ENCODE measurements at regions not wholly inside any gene's neighbourhood (a gene's known extent, or its start where the extent isn't known, plus 50 kb on each side); places are given as distances from the start of the nearest gene placed in this dataset.

DNA sequence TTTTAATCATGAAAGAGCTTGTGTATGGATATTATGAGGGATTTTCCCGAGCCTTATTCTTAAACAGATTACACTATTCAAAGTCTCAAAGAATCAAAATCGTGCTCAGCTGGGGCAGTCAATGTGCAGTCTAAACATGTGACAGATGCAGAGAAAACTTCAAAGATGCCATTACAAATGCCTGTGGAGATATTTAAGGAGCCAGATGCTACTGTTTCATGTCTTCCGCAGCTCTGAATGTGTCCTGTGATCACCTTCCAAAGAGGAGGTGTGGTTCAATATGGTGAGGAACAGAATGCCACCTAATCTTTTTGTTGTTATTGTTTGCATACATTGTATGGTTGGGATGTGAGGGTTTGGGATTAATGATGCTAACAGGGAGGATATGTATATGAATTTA is 593.3 kb upstream of the ARRDC3 start (continued):
- TF ChIP-seq, protein P1, sequence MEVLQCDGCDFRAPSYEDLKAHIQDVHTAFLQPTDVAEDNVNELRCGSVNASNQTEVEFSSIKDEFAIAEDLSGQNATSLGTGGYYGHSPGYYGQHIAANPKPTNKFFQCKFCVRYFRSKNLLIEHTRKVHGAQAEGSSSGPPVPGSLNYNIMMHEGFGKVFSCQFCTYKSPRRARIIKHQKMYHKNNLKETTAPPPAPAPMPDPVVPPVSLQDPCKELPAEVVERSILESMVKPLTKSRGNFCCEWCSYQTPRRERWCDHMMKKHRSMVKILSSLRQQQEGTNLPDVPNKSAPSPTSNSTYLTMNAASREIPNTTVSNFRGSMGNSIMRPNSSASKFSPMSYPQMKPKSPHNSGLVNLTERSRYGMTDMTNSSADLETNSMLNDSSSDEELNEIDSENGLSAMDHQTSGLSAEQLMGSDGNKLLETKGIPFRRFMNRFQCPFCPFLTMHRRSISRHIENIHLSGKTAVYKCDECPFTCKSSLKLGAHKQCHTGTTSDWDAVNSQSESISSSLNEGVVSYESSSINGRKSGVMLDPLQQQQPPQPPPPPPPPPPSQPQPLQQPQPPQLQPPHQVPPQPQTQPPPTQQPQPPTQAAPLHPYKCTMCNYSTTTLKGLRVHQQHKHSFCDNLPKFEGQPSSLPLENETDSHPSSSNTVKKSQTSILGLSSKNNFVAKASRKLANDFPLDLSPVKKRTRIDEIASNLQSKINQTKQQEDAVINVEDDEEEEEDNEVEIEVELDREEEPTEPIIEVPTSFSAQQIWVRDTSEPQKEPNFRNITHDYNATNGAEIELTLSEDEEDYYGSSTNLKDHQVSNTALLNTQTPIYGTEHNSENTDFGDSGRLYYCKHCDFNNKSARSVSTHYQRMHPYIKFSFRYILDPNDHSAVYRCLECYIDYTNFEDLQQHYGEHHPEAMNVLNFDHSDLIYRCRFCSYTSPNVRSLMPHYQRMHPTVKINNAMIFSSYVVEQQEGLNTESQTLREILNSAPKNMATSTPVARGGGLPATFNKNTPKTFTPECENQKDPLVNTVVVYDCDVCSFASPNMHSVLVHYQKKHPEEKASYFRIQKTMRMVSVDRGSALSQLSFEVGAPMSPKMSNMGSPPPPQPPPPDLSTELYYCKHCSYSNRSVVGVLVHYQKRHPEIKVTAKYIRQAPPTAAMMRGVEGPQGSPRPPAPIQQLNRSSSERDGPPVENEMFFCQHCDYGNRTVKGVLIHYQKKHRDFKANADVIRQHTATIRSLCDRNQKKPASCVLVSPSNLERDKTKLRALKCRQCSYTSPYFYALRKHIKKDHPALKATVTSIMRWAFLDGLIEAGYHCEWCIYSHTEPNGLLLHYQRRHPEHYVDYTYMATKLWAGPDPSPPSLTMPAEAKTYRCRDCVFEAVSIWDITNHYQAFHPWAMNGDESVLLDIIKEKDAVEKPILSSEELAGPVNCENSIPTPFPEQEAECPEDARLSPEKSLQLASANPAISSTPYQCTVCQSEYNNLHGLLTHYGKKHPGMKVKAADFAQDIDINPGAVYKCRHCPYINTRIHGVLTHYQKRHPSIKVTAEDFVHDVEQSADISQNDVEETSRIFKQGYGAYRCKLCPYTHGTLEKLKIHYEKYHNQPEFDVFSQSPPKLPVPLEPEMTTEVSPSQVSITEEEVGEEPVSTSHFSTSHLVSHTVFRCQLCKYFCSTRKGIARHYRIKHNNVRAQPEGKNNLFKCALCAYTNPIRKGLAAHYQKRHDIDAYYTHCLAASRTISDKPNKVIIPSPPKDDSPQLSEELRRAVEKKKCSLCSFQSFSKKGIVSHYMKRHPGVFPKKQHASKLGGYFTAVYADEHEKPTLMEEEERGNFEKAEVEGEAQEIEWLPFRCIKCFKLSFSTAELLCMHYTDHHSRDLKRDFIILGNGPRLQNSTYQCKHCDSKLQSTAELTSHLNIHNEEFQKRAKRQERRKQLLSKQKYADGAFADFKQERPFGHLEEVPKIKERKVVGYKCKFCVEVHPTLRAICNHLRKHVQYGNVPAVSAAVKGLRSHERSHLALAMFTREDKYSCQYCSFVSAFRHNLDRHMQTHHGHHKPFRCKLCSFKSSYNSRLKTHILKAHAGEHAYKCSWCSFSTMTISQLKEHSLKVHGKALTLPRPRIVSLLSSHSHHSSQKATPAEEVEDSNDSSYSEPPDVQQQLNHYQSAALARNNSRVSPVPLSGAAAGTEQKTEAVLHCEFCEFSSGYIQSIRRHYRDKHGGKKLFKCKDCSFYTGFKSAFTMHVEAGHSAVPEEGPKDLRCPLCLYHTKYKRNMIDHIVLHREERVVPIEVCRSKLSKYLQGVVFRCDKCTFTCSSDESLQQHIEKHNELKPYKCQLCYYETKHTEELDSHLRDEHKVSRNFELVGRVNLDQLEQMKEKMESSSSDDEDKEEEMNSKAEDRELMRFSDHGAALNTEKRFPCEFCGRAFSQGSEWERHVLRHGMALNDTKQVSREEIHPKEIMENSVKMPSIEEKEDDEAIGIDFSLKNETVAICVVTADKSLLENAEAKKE (CRISPR knock-in tag; IDR thresholded peaks at IDR 0.05): no peak

DNA sequence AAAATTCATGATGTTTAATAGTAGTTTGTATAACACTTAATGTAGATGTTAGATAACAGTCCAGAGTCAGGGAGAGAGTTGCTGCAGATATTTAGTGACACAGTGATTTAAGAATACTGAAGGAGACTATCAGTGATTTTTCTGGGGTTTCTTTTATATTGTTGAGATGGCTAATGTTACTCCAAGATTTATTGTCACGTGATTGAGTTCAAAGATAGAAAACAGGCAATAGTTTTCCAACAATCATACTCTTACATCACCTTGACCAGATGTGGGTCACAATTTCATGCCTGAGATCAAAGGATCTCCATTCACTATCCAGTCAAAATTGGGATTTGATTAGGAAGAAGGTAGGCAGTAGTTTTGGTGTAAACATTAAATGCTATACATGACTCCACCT is 580.0 kb upstream of the ARRDC3 start:
- peaks cover 4% of the 10 kb centered on the region; the same call in 1 of the 3 replicates for H3K36me3 Mint-ChIP-seq (ENCODE audit: low read depth)
- Histone ChIP-seq H3K27ac (ENCODE audit: low read depth) (no peak overlapping the region), H2AFZ (no peak overlapping the region), H3F3A (replicated peaks; ENCODE audit: low read depth) (no peaks in the 10 kb centered on the region), H4K20me1 (replicated peaks; ENCODE audit: insufficient read depth) (no peaks in the 10 kb centered on the region), H3K9me2 (ENCODE audit: insufficient read depth) (peaks cover 4% of the 10 kb centered on the region; the same call in 1 of the 2 replicates), H3K79me2 (replicated peaks; ENCODE audit: insufficient read depth) (no peaks in the 10 kb centered on the region), H3K4me3 (no peak overlapping the region), H3K4me1 (ENCODE audit: insufficient read depth) (no peaks in the 10 kb centered on the region), H3K27me3 (ENCODE audit: insufficient read depth) (no peaks in the 10 kb centered on the region), H3K36me3 (ENCODE audit: insufficient read depth) (no peaks in the 10 kb centered on the region), H3K4me2 (no peak overlapping the region)
- peaks cover 7% of the 10 kb centered on the region; the same call in 2 of the 3 replicates for H3K9me3 Mint-ChIP-seq
- no peak for DNase-seq (ENCODE audit: low spot score)
- no peak overlapping the region for H3K4me3 Mint-ChIP-seq
- H3K27ac Mint-ChIP-seq: no peak overlapping the region
- H3K4me1 Mint-ChIP-seq: no peaks in the 10 kb centered on the region
- no peak for ATAC-seq
- H3K27me3 Mint-ChIP-seq (ENCODE audit: insufficient read depth, low read depth, poor library complexity): no peaks in the 10 kb centered on the region
- TF ChIP-seq ZNF331 (CRISPR knock-in tag; IDR thresholded peaks at IDR 0.05; ENCODE audit: low read depth): no peak
- TF ChIP-seq, protein P1 (CRISPR knock-in tag; IDR thresholded peaks at IDR 0.05): no peak
- TF ChIP-seq POLR2AphosphoS5 (IDR thresholded peaks at IDR 0.05; ENCODE audit: low read depth): no peak
- TF ChIP-seq, protein P2, sequence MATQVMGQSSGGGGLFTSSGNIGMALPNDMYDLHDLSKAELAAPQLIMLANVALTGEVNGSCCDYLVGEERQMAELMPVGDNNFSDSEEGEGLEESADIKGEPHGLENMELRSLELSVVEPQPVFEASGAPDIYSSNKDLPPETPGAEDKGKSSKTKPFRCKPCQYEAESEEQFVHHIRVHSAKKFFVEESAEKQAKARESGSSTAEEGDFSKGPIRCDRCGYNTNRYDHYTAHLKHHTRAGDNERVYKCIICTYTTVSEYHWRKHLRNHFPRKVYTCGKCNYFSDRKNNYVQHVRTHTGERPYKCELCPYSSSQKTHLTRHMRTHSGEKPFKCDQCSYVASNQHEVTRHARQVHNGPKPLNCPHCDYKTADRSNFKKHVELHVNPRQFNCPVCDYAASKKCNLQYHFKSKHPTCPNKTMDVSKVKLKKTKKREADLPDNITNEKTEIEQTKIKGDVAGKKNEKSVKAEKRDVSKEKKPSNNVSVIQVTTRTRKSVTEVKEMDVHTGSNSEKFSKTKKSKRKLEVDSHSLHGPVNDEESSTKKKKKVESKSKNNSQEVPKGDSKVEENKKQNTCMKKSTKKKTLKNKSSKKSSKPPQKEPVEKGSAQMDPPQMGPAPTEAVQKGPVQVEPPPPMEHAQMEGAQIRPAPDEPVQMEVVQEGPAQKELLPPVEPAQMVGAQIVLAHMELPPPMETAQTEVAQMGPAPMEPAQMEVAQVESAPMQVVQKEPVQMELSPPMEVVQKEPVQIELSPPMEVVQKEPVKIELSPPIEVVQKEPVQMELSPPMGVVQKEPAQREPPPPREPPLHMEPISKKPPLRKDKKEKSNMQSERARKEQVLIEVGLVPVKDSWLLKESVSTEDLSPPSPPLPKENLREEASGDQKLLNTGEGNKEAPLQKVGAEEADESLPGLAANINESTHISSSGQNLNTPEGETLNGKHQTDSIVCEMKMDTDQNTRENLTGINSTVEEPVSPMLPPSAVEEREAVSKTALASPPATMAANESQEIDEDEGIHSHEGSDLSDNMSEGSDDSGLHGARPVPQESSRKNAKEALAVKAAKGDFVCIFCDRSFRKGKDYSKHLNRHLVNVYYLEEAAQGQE (IDR thresholded peaks at IDR 0.05; ENCODE audit: unreplicated experiment): no peak
- no peak for TF ChIP-seq EZH2 (IDR thresholded peaks at IDR 0.05; ENCODE audit: low read depth, unreplicated experiment)

All from GM23338 (cell line).